Endothelial cell of umbilical vein (primary cell): ENCODE measurements at regions not wholly inside any gene's neighbourhood (a gene's known extent, or its start where the extent isn't known, plus 50 kb on each side); places are given as distances from the start of the nearest gene placed in this dataset.

Experiments used
- CTCF ChIP-seq, 2 donors: IDR thresholded peaks; 1 replicate in 1 of 2; 2 replicates in 1 of 2; pipeline ENCODE4 v1.5.1; 2011; ENCODE audit warnings: low read length in 2 of 2, mild to moderate bottlenecking in 2 of 2, moderate library complexity in 2 of 2, control low read depth in 1 of 2, inconsistent platforms in 1 of 2, low read depth in 1 of 2; ENCODE audit not compliant: insufficient read depth in 1 of 2; ENCODE audit errors: extremely low read depth in 1 of 2
- EZH2 ChIP-seq: IDR thresholded peaks from 2 replicates; pipeline ENCODE4 v1.6.1; 2012; ENCODE audit warnings: borderline replicate concordance, low read depth, mild to moderate bottlenecking, moderate library complexity, low read length, inconsistent platforms; ENCODE audit not compliant: severe bottlenecking
- JUN ChIP-seq: IDR thresholded peaks from 2 replicates; pipeline ENCODE4 v1.6.1; 2011; ENCODE audit warnings: borderline replicate concordance, low read depth; ENCODE audit not compliant: insufficient read length, insufficient read depth
- POLR2A ChIP-seq: IDR thresholded peaks from 2 replicates; pipeline ENCODE4 v1.6.1; 2012; ENCODE audit warnings: low read depth, mild to moderate bottlenecking, control low read depth, low read length
- POLR2AphosphoS5 ChIP-seq: IDR thresholded peaks from 2 replicates; pipeline ENCODE4 v1.6.1; 2012; ENCODE audit warnings: low read depth, mild to moderate bottlenecking, control low read depth, low read length, moderate library complexity; ENCODE audit not compliant: insufficient read depth

GRCh38 chr15:53208751-53209150 is 418.6 kb upstream of the ONECUT1 start:
- TF ChIP-seq CTCF (IDR thresholded peaks at IDR 0.05; ENCODE audit: extremely low read depth in 1 of 2, insufficient read depth in 1 of 2, low read depth in 1 of 2, low read length in 2 of 2): no peak
- no peak for TF ChIP-seq POLR2A
- no peak for TF ChIP-seq POLR2AphosphoS5
- TF ChIP-seq JUN: no peak
- no peak for TF ChIP-seq EZH2
